Subcutaneous abdominal adipose tissue (tissue), 5 donors: ENCODE measurements at regions not wholly inside any gene's neighbourhood (a gene's known extent, or its start where the extent isn't known, plus 50 kb on each side); places are given as distances from the start of the nearest gene placed in this dataset.

Source experiments
- H3K27ac ChIP-seq: one replicate; pipeline ENCODE4 v1.7.0; 2013; ENCODE audit warnings: low read depth, mild to moderate bottlenecking, inconsistent platforms, low read length, moderate library complexity
- H3K27me3 ChIP-seq, 5 donors: one replicate each; pipeline ENCODE4 v1.7.0; 2013; ENCODE audit warnings: low read length in 5 of 5, inconsistent platforms in 1 of 5; ENCODE audit not compliant: control insufficient read depth in 5 of 5, insufficient read depth in 4 of 5
- H3K36me3 ChIP-seq, 5 donors: one replicate each; pipeline ENCODE4 v1.7.0; 2013; ENCODE audit warnings: low read length in 5 of 5; ENCODE audit not compliant: control insufficient read depth in 5 of 5, insufficient read depth in 5 of 5
- H3K4me1 ChIP-seq, 5 donors: one replicate each; pipeline ENCODE4 v1.7.0; 2013; ENCODE audit warnings: low read length in 5 of 5, mild to moderate bottlenecking in 3 of 5, moderate library complexity in 1 of 5; ENCODE audit not compliant: control insufficient read depth in 5 of 5, insufficient read depth in 5 of 5
- H3K4me3 ChIP-seq, 5 donors: one replicate each; pipeline ENCODE4 v1.7.0; 2013; ENCODE audit warnings: low read length in 5 of 5, low read depth in 1 of 5
- H3K9ac ChIP-seq, 5 donors: one replicate each; pipeline ENCODE4 v1.7.0; 2013; ENCODE audit warnings: low read length in 5 of 5, mild to moderate bottlenecking in 4 of 5, moderate library complexity in 3 of 5
- H3K9me3 ChIP-seq, 5 donors: one replicate each; pipeline ENCODE4 v1.7.0; 2013; ENCODE audit warnings: low read length in 5 of 5; ENCODE audit not compliant: control insufficient read depth in 5 of 5
- donor health status: healthy.
- donor health status: healthy.
- donor health status: healthy.
- donor health status: healthy.
- donor health status: healthy.

DNA sequence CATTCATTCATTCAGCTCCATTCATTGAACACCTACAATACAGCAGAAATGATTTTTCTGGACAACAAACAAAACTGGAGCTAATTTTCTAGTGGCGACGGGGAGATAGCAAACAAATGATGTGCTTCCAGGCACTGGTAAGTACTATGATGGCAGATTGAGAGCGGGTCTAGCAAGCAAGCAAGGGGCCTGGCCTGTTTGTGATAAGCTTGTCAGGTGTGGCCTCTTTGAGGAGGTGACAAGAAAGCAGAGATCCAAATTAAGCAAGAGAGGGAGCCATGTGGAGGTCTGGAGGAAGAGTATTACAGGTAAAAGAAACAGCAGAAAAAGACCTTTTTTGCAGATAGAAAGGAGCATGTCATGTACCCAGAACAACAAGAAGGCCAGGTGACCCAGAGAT lies 216.1 kb upstream of the CPHXL start:
- no peaks in the 10 kb centered on the region for H3K4me1 ChIP-seq
- H3K27me3 ChIP-seq = no peaks in the 10 kb centered on the region
- no peak overlapping the region for H3K4me3 ChIP-seq
- no peak overlapping the region for H3K27ac ChIP-seq
- H3K9me3 ChIP-seq = no peaks in the 10 kb centered on the region
- H3K9ac ChIP-seq = no peak overlapping the region
- no peaks in the 10 kb centered on the region for H3K36me3 ChIP-seq

DNA sequence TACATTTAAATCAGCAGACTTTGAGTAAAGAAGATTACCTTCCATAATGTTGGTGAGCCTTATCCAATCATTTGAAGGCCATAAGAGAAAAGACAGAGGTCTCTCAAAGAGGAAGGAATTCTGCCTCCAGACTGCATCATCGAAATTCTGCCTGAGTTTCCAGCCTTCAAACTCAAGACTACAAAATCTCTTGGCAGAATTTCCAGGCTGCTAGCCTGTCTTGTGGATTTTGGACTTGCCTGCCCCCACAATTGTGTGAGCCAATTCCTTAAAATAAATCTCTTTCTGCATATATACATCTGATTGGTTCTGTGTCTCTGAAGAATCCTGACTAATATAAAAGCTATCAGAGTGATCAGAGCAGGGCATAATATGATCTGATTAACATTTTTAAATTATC lies 216.6 kb upstream of the CPHXL start:
- Histone ChIP-seq H3K9ac (no peak overlapping the region), H3K27me3 (no peaks in the 10 kb centered on the region), H3K36me3 (no peaks in the 10 kb centered on the region), H3K9me3 (no peaks in the 10 kb centered on the region), H3K4me1 (no peaks in the 10 kb centered on the region), H3K4me3 (no peak overlapping the region), H3K27ac (no peak overlapping the region)

DNA sequence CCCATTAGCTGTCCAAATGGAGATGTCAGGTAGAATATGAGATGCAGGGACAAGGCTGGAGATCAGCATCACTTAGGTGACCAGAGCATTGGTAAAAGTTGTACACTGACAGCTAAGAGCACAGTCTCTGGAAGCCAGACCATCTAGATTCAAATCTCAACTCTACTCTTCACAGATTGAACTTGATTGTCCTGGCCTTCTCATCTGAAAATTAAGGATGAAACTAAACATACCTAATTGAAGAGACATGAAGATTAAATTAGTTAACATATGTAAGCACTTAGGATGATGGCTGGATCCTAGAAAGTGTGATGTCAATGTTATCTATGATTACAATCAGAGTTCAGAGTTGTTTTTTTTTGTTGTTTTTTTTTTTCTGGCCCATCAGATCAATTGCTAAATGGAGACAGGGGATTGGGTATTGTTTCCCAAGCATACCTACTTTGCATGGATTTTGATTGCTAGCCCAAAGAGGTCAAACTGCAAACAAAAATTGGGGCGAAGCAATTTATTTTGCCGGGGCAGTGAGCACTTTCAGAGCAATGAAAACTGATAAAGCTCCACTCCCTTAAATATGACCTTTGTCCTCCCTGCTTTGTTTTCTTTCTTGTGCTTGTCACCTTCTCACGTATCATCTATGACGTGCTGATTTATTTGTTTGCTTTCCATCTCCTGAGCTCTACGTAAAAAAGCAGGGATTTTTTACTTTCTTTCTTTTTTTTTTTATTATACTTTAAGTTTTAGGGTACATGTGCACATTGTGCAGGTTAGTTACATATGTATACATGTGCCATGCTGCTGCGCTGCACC lies 217.6 kb upstream of the CPHXL start:
- Histone ChIP-seq H3K9me3 (no peaks in the 10 kb centered on the region), H3K4me3 (no peak overlapping the region), H3K9ac (no peak overlapping the region), H3K4me1 (no peaks in the 10 kb centered on the region), H3K36me3 (no peaks in the 10 kb centered on the region), H3K27ac (no peak overlapping the region), H3K27me3 (no peaks in the 10 kb centered on the region)

DNA sequence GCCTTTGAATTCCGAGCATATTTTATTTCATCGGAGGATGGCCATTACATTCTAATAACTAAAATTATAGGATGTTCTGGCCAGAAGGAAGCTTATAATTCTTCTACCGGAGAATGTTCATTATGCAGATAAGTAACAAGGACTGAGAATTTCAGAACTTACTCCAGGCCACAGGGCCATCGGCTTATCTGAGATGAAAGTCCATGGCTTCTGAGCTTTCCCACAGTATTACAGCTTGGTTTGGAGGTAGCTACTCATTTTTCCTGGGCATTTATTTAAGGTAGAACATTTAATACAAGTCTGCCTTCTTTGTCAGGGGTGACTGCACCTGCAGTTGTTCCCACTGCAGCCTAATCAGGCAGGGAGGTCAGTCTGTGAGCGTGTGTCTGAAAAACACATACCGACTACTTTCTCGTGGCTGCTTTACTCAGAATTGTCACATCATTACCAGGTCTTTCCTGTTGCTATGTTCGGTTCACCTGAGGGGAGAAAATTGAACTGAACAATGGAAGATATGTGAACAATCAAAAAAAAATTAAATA lies 219.7 kb upstream of the CPHXL start:
- H3K36me3 ChIP-seq = no peaks in the 10 kb centered on the region

DNA sequence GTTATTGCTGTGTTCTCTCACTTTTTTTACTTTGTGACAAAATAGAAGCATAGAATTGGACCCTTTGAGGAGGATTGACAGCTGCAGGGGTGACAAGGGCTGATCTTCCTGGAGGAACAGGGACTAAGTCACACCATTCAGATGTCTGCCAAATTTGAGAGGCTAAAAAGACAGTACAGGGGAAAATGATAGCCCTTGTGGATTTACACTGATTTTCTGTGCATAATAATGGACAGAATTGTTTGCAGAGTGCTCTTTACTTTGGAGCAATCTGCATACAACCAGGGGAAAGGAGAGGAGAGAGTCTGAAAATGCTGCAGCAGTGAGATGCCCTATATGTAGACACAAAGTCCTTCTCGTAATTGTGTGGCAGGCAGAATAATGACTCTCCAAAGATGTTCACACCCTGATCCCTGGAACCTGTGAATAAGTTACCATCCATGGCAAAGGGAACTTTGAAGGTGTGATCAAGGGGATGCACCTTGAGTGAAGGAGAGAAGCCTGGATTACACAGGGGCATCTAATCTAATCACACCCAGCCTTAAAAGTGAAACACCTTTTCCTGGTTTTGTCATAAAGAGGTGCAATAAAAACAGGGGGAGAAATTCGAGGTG lies 221.4 kb upstream of the CPHXL start:
- Histone ChIP-seq H3K27me3 (no peaks in the 10 kb centered on the region), H3K9ac (no peak overlapping the region), H3K9me3 (no peaks in the 10 kb centered on the region), H3K27ac (no peak overlapping the region), H3K4me3 (no peak overlapping the region), H3K36me3 (no peaks in the 10 kb centered on the region), H3K4me1 (no peaks in the 10 kb centered on the region)

More for the DNA sequence above, 219.7 kb upstream of the CPHXL start:
- no peaks in the 10 kb centered on the region for H3K4me1 ChIP-seq
- H3K27me3 ChIP-seq = no peaks in the 10 kb centered on the region
- H3K4me3 ChIP-seq = no peak overlapping the region
- H3K27ac ChIP-seq = no peak overlapping the region
- H3K9ac ChIP-seq = no peak overlapping the region
- H3K9me3 ChIP-seq = no peaks in the 10 kb centered on the region

DNA sequence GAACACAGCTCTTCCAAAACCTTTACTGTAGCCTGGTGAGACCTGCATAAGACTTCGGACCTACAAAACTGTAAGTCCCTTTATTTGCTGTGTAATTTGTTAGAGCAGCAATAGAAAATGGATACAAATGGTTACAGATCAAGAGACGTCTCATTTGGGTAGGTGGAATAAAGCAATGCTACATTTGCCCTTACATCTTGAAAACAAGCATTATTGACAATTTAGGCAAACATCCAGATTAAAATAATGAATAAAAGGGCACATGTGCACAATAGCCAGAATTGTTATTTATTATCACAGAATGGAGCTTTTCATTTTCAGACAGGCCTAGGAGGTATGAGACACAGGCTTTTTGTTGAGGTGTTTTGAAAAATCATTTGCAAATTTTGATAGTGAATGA lies 222.2 kb upstream of the CPHXL start:
- no peak overlapping the region for H3K27ac ChIP-seq
- no peaks in the 10 kb centered on the region for H3K36me3 ChIP-seq
- H3K4me3 ChIP-seq = no peak overlapping the region
- H3K9ac ChIP-seq = no peak overlapping the region
- H3K27me3 ChIP-seq = no peaks in the 10 kb centered on the region
- no peaks in the 10 kb centered on the region for H3K4me1 ChIP-seq
- H3K9me3 ChIP-seq = no peaks in the 10 kb centered on the region

DNA sequence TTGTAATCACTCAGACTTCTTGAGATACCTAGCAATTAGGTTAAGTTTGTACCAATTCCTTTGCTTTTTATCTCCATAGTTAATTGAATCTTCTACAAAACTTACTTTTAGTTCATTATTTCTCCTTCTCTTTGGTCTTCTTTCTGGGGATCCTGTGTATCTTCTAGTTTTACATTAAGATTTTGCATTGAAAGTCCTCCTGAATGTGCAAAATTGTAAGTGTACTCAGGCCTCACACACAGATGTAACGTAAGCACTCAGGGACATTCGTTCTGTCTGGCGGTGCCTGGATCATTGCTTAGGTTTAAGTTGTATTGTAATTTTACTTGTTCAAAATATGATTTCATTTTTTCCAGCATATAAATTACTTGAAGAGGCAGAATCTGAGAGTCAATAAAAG lies 222.6 kb upstream of the CPHXL start:
- no peak overlapping the region for H3K4me3 ChIP-seq
- no peak overlapping the region for H3K27ac ChIP-seq
- no peaks in the 10 kb centered on the region for H3K9me3 ChIP-seq
- H3K36me3 ChIP-seq = no peaks in the 10 kb centered on the region
- no peaks in the 10 kb centered on the region for H3K27me3 ChIP-seq
- no peaks in the 10 kb centered on the region for H3K4me1 ChIP-seq
- H3K9ac ChIP-seq = no peak overlapping the region

DNA sequence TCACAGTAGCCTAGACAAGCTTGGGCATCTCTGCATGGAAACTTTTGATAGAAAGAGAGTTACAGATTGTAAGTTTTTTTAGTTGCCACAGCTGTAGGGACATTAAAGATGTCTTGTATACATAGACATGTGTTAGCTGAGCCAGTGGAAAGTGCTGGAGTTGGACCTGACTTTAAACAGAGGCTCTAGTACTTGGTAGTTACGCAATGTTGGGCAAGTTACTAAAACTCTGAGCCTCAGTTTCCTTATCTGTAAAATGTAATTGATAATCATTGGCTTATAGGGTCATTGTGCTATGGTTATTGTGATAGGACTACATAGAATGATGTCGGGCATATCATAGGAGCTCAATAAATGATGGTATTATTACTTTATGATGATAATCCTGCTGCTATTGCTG lies 225.8 kb upstream of the CPHXL start:
- Histone ChIP-seq H3K9ac (no peak overlapping the region), H3K27ac (no peak overlapping the region), H3K36me3 (no peaks in the 10 kb centered on the region), H3K4me1 (no peaks in the 10 kb centered on the region), H3K27me3 (no peaks in the 10 kb centered on the region), H3K4me3 (no peak overlapping the region), H3K9me3 (no peaks in the 10 kb centered on the region)

DNA sequence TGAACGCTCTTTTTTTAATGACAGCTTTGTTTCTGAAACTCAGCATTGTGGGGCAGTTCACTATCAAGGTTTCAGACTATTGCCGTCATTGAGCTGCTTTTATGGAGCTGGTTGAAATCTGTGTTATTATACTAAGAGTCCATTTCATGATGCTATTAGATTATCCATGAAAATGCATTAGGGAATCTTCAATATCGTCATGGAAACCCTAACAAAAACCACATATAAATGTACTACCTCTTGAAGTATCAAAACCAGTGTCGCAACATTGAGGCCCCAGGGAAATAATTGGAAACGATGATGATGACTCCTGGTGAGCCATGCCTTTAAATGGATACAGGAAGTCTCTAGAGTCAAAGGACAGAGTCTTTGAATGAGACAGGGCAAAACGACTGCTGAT lies 231.6 kb upstream of the CPHXL start:
- H3K36me3 ChIP-seq = no peaks in the 10 kb centered on the region
- H3K27ac ChIP-seq = no peak overlapping the region
- no peak overlapping the region for H3K4me3 ChIP-seq
- no peaks in the 10 kb centered on the region for H3K9me3 ChIP-seq
- no peaks in the 10 kb centered on the region for H3K27me3 ChIP-seq
- H3K4me1 ChIP-seq = no peaks in the 10 kb centered on the region
- no peak overlapping the region for H3K9ac ChIP-seq

DNA sequence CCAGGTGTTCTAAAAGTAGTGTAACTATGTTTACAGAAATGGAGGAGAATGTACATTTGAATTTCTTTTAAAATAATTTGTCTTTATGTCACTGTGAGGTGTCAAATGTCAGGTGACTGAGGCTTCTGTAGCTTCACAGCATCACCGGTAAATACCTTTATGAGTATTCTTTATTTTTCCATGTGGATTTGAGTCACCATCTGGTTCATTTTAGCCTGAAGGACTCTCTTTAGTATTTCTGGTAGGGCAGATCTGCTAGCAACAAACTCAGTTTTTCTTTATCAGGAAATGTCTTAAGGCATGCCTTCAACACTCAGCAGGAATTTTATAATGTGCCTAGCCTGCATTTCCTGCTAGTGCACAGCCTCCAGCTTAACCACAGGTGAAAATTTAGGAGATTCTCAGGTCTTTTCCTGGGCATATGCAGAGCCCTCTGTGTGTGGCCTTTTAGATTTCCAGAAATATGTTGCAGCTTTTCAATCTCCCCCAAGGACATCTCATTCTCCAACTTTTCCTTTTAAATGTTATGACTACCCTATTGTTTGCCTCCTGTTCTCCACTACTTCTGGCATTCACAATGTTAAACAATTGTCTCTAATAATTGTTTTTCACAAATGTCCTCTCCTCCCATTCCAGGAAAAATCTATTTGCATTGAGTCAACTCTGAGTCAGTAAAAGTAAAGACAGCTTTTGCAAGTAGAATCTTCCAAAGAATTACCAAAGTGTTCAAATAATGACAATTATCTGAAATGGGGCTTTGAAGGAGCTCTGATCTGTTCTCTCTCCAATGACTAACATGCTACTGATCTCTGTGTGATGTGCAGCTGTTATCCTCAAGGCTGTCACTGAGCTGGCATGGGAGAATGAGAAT lies 239.4 kb upstream of the CPHXL start:
- Histone ChIP-seq H3K36me3 (no peaks in the 10 kb centered on the region), H3K27me3 (no peaks in the 10 kb centered on the region), H3K4me3 (no peak overlapping the region), H3K9me3 (no peaks in the 10 kb centered on the region), H3K4me1 (no peaks in the 10 kb centered on the region), H3K9ac (no peak overlapping the region), H3K27ac (no peak overlapping the region)
